Pons (tissue), 1 donor: ENCODE measurements at regions not wholly inside any gene's neighbourhood (a gene's known extent, or its start where the extent isn't known, plus 50 kb on each side); places are given as distances from the start of the nearest gene placed in this dataset.

Experiments used
- DNase-seq: peaks from one replicate; pipeline ENCODE4 v3.0.0-alpha.2; 2016; ENCODE audit warnings: low spot score

GRCh38 chr1:193785850-193786420, 599.5 kb upstream of the B3GALT2 start:
- no peak for DNase-seq

- DNase-seq = no peak
Observed at GRCh38 chr1:193774536-193775323, 588.3 kb upstream of the B3GALT2 start.

- DNase-seq = no peak
Observed at GRCh38 chr1:193771596-193771995, 585.2 kb upstream of the B3GALT2 start.

GRCh38 chr1:193769651-193770050, 583.2 kb upstream of the B3GALT2 start:
- DNase-seq = no peak

GRCh38 chr1:193767886-193768285, 581.5 kb upstream of the B3GALT2 start:
- no peak for DNase-seq

GRCh38 chr1:193766329-193766728, 579.9 kb upstream of the B3GALT2 start:
- no peak for DNase-seq

- no peak for DNase-seq
Observed at GRCh38 chr1:193763266-193763665, 576.9 kb upstream of the B3GALT2 start.

- DNase-seq = no peak
Observed at GRCh38 chr1:193762236-193762635, 575.8 kb upstream of the B3GALT2 start.

GRCh38 chr1:193755441-193755840, 569.0 kb upstream of the B3GALT2 start:
- no peak for DNase-seq

GRCh38 chr1:193754732-193755427, 568.5 kb upstream of the B3GALT2 start:
- DNase-seq = no peak

- no peak for DNase-seq
Observed at GRCh38 chr1:193754151-193754550, 567.7 kb upstream of the B3GALT2 start.

- no peak for DNase-seq
Observed at GRCh38 chr1:193753038-193753756, 566.8 kb upstream of the B3GALT2 start.

GRCh38 chr1:193749868-193750267, 563.5 kb upstream of the B3GALT2 start:
- no peak for DNase-seq

- DNase-seq = no peak
Observed at GRCh38 chr1:193747579-193747978, 561.2 kb upstream of the B3GALT2 start.

GRCh38 chr1:193741228-193741627, 554.8 kb upstream of the B3GALT2 start:
- DNase-seq = no peak

- DNase-seq = no peak
Observed at GRCh38 chr1:193740762-193741161, 554.3 kb upstream of the B3GALT2 start.

- no peak for DNase-seq
Observed at GRCh38 chr1:193736507-193736906, 550.1 kb upstream of the B3GALT2 start.

- no peak for DNase-seq
Observed at GRCh38 chr1:193733674-193734073, 547.3 kb upstream of the B3GALT2 start.

GRCh38 chr1:193730017-193730416, 543.6 kb upstream of the B3GALT2 start:
- DNase-seq = no peak

- no peak for DNase-seq
Observed at GRCh38 chr1:193729429-193729828, 543.0 kb upstream of the B3GALT2 start.

GRCh38 chr1:193727850-193728249, 541.4 kb upstream of the B3GALT2 start:
- no peak for DNase-seq

- DNase-seq = no peak
Observed at GRCh38 chr1:193726722-193727121, 540.3 kb upstream of the B3GALT2 start.

GRCh38 chr1:193712392-193712791, 526.0 kb upstream of the B3GALT2 start:
- no peak for DNase-seq
